ENCODE measurements at regions not wholly inside any gene's neighbourhood (a gene's known extent, or its start where the extent isn't known, plus 50 kb on each side); places are given as distances from the start of the nearest gene placed in this dataset.

DNA sequence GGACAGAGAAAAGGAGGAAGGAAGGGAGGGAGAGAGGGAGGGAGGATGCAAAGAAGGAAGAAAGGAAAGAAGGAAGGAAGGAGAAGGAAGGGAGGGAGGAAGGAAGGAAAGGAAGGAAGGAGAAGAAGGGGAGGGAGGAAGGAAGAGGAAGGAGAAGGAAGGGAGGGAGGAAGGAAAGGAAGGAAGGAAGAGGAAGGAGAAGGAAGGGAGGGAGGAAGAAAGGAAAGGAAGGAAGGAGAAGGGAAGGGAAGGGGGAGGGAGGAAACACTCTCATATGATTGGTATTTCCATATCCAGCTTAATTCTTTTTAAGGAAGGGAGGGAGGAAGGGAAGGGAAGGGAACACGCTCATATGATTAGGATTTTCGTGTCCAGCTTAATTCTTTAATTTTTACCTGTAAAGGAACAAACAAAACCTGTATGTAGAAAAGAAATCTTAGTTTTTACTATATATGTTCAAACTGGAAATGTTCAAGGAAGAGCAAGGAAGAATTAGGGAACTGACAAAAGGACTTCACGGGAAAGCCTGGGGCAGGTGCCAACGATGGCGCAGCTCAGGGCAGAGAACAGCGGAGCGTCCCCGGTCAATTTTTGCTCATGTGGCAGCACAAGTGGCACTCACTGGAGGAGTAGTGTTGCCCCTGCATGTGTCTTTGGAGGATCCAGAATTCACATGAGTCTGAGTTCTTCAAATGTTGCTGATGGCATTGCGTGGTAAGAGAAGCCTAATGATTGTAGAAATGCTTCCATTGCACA is 228.6 kb downstream of the ZNF516 start:
- Mint-ChIP-seq H3K4me3 (ENCODE audit: unreplicated experiment) (no peak overlapping the region), H3K4me1 (ENCODE audit: unreplicated experiment) (peaks cover 4% of the 10 kb centered on the region), H3K27ac (ENCODE audit: unreplicated experiment) (no peak overlapping the region), H3K27me3 (ENCODE audit: unreplicated experiment) (no peaks in the 10 kb centered on the region), H3K36me3 (ENCODE audit: low read depth, unreplicated experiment) (no peaks in the 10 kb centered on the region), H3K9me3 (ENCODE audit: unreplicated experiment) (no peaks in the 10 kb centered on the region)
- DNase-seq (ENCODE audit: low spot score) = no peak
- TF ChIP-seq, protein P1, sequence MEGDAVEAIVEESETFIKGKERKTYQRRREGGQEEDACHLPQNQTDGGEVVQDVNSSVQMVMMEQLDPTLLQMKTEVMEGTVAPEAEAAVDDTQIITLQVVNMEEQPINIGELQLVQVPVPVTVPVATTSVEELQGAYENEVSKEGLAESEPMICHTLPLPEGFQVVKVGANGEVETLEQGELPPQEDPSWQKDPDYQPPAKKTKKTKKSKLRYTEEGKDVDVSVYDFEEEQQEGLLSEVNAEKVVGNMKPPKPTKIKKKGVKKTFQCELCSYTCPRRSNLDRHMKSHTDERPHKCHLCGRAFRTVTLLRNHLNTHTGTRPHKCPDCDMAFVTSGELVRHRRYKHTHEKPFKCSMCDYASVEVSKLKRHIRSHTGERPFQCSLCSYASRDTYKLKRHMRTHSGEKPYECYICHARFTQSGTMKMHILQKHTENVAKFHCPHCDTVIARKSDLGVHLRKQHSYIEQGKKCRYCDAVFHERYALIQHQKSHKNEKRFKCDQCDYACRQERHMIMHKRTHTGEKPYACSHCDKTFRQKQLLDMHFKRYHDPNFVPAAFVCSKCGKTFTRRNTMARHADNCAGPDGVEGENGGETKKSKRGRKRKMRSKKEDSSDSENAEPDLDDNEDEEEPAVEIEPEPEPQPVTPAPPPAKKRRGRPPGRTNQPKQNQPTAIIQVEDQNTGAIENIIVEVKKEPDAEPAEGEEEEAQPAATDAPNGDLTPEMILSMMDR (IDR thresholded peaks at IDR 0.05; ENCODE audit: unreplicated experiment) = no peak

DNA sequence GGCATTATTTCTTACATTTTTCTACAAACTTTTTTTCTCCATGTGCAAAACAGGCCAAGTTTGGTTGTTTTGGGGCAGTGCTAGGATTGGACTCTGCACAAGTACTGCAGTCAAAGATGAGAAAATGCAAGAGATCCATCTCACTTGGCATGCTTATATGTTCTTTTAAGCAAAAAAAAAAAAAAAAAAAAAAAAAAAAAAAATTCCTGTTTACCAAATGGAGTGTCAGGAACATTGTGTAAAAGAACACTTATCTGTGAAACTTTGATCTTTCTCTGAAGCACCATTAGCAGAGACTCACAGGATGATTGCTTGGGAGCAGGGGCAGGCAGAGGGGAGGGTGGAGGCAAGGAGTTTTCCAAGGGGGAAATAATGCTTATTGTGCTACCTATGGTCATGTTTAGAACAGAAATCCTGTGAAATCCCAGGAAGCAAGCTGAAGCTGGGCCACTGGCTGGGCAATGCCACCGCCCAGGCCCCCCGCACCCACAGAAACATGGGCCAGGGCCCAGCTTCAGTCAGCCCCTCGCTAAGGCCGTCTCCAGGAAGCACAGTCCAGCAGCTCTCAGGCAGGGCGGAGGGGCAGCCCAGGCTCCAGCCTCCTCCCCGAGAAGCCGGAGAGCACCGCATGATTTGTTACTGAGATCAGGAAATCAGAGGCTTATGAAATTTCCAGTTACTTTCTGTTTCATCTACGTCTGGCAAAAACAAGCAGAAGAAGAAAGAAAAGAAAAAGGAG is 229.4 kb downstream of the ZNF516 start:
- H3K4me1 Mint-ChIP-seq (ENCODE audit: unreplicated experiment) = peaks cover 4% of the 10 kb centered on the region
- H3K36me3 Mint-ChIP-seq (ENCODE audit: low read depth, unreplicated experiment) = no peaks in the 10 kb centered on the region
- no peaks in the 10 kb centered on the region for H3K9me3 Mint-ChIP-seq (ENCODE audit: unreplicated experiment)
- no peak overlapping the region for H3K27ac Mint-ChIP-seq (ENCODE audit: unreplicated experiment)
- H3K27me3 Mint-ChIP-seq (ENCODE audit: unreplicated experiment) = no peaks in the 10 kb centered on the region
- DNase-seq (ENCODE audit: low spot score) = no peak
- TF ChIP-seq, protein P1 (IDR thresholded peaks at IDR 0.05; ENCODE audit: unreplicated experiment) = no peak
- no peak overlapping the region for H3K4me3 Mint-ChIP-seq (ENCODE audit: unreplicated experiment)

DNA sequence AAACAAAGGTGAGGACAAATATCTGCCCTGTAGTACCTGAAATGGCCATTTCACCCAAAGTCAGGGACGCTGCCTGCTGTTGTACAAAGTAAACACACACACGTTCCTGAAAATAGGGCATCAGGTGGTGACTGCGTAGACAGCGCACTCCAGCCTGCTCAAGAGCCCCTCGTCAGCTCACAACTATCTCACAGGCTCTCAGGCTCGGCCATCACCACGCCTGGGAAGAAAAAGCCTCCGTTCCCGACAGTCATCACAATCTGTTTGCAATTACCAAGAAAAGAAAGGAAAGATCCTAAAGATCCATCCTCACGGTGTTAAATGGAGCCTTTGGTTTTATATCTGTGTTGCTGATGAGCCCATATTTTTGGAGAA is 230.2 kb downstream of the ZNF516 start:
- DNase-seq (ENCODE audit: low spot score) = no peak
- H3K4me3 Mint-ChIP-seq (ENCODE audit: unreplicated experiment) = no peak overlapping the region
- no peaks in the 10 kb centered on the region for H3K9me3 Mint-ChIP-seq (ENCODE audit: unreplicated experiment)
- no peaks in the 10 kb centered on the region for H3K27me3 Mint-ChIP-seq (ENCODE audit: unreplicated experiment)
- TF ChIP-seq, protein P1 (IDR thresholded peaks at IDR 0.05; ENCODE audit: unreplicated experiment) = no peak
- H3K27ac Mint-ChIP-seq (ENCODE audit: unreplicated experiment) = no peak overlapping the region
- no peaks in the 10 kb centered on the region for H3K36me3 Mint-ChIP-seq (ENCODE audit: low read depth, unreplicated experiment)
- H3K4me1 Mint-ChIP-seq (ENCODE audit: unreplicated experiment) = peaks cover 4% of the 10 kb centered on the region

DNA sequence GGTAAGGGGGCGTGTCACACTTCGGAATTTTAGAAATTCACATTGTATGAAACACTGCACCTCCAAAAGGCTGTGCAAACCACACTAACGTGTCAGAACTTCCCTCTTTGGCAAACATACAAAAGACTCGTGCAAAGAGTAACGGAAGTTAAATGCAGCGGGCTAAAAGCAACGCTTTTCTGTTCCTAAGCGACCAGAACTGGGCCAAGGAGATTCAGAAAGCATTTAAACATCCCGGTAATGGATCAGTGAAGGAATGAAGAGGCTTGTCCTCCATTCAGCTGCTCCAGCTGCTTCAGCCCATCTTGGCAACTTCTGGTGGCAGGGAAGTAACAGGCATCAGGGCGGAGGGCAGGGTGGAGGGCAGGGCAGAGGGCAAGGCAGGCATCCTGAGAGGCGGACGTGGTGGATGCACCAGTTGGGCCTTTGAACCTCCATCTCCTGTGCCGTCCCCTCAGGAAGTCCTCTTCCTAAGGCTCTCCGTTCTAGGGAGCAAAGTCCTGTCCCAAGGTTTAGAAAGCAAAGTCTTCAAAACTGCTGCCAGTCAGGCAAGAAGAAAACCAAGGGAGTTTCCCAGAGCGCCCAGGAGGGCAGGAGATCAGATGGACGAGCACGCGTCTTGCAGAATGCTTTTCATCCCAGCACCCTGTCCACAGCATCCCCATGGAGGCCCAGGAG is 230.7 kb downstream of the ZNF516 start:
- TF ChIP-seq, protein P1 (IDR thresholded peaks at IDR 0.05; ENCODE audit: unreplicated experiment) = no peak
- H3K27ac Mint-ChIP-seq (ENCODE audit: unreplicated experiment) = no peak overlapping the region
- H3K36me3 Mint-ChIP-seq (ENCODE audit: low read depth, unreplicated experiment) = no peaks in the 10 kb centered on the region
- no peak for DNase-seq (ENCODE audit: low spot score)
- no peaks in the 10 kb centered on the region for H3K9me3 Mint-ChIP-seq (ENCODE audit: unreplicated experiment)
- H3K4me3 Mint-ChIP-seq (ENCODE audit: unreplicated experiment) = no peak overlapping the region
- peaks cover 4% of the 10 kb centered on the region for H3K4me1 Mint-ChIP-seq (ENCODE audit: unreplicated experiment)
- no peaks in the 10 kb centered on the region for H3K27me3 Mint-ChIP-seq (ENCODE audit: unreplicated experiment)

All from endothelial cell (in vitro differentiated cells).